RWPE2 (cell line): ENCODE measurements at regions not wholly inside any gene's neighbourhood (a gene's known extent, or its start where the extent isn't known, plus 50 kb on each side); places are given as distances from the start of the nearest gene placed in this dataset.

ENCODE experiments used
- ATAC-seq: fragments of 200-7000 bp; cut with Tn5 transposase; 3 replicates; pipeline ENCODE4 v1.9.1; 2021; ENCODE audit warnings: low read depth
- DNase-seq: peaks from one replicate; pipeline ENCODE4 v3.0.0-alpha.2; 2020; ENCODE audit warnings: low spot score
- H3K27ac ChIP-seq: fragments of 450-650 bp; 2 replicates; pipeline ENCODE4 v1.5.1; 2017; ENCODE audit warnings: mild to moderate bottlenecking; ENCODE audit not compliant: poor library complexity, severe bottlenecking
- H3K27me3 ChIP-seq: fragments of 250-450 bp; sonication (Bioruptor Pico); 2 replicates; pipeline ENCODE4 v1.5.1; 2021; ENCODE audit warnings: mild to moderate bottlenecking, moderate library complexity; ENCODE audit not compliant: insufficient read depth, poor library complexity, severe bottlenecking
- H3K36me3 ChIP-seq: fragments of 250-450 bp; sonication (Bioruptor Pico); 2 replicates; pipeline ENCODE4 v1.5.1; 2020; ENCODE audit warnings: low read depth, mild to moderate bottlenecking, moderate library complexity
- H3K4me1 ChIP-seq: fragments of 250-450 bp; sonication (Bioruptor Pico); 2 replicates; pipeline ENCODE4 v1.5.1; 2021; ENCODE audit warnings: mild to moderate bottlenecking, moderate library complexity; ENCODE audit not compliant: insufficient read depth, poor library complexity, severe bottlenecking
- H3K4me3 ChIP-seq: fragments of 250-450 bp; sonication (Bioruptor Pico); 2 replicates; pipeline ENCODE4 v1.5.1; 2021; ENCODE audit warnings: mild to moderate bottlenecking, moderate library complexity; ENCODE audit not compliant: severe bottlenecking
- H3K9me3 ChIP-seq: fragments of 250-450 bp; sonication (Bioruptor Pico); 2 replicates; pipeline ENCODE4 v1.5.1; 2021; ENCODE audit warnings: mild to moderate bottlenecking, moderate library complexity; ENCODE audit not compliant: severe bottlenecking
- CTCF ChIP-seq: fragments of 450-650 bp; IDR thresholded peaks from one replicate; pipeline ENCODE4 v1.5.1; 2017; ENCODE audit warnings: mild to moderate bottlenecking, moderate library complexity; ENCODE audit not compliant: poor library complexity, severe bottlenecking

- Histone ChIP-seq H3K27ac (no peak overlapping the region), H3K27me3 (no peaks in the 10 kb centered on the region), H3K4me3 (no peak overlapping the region), H3K4me1 (peaks cover 9% of the 10 kb centered on the region), H3K9me3 (no peaks in the 10 kb centered on the region), H3K36me3 (no peaks in the 10 kb centered on the region)
- no peak for TF ChIP-seq CTCF
- no peak for DNase-seq
- no peak for ATAC-seq
Observed at GRCh38 chr7:116093516-116094301, 63.1 kb upstream of the TFEC start.

GRCh38 chr7:116095396-116095795 lies 64.8 kb upstream of the TFEC start:
- H3K27me3 ChIP-seq: no peaks in the 10 kb centered on the region
- DNase-seq (no peak), ATAC-seq (no peak)
- H3K27ac ChIP-seq: no peak overlapping the region
- no peak overlapping the region for H3K4me3 ChIP-seq
- peaks cover 9% of the 10 kb centered on the region for H3K4me1 ChIP-seq
- no peaks in the 10 kb centered on the region for H3K9me3 ChIP-seq
- H3K36me3 ChIP-seq: no peaks in the 10 kb centered on the region
- no peak for TF ChIP-seq CTCF

GRCh38 chr7:116097365-116098009 lies 66.9 kb upstream of the TFEC start:
- no peak for DNase-seq
- peak; percentile 96 for ATAC-seq
- Histone ChIP-seq H3K27ac (peak overlapping the region; percentile 13), H3K4me3 (no peak overlapping the region), H3K36me3 (no peaks in the 10 kb centered on the region), H3K27me3 (no peaks in the 10 kb centered on the region), H3K9me3 (no peaks in the 10 kb centered on the region), H3K4me1 (peaks cover 9% of the 10 kb centered on the region)
- TF ChIP-seq CTCF: peak; percentile 10

- DNase-seq (no peak), ATAC-seq (no peak)
- Histone ChIP-seq H3K4me3 (no peak overlapping the region), H3K4me1 (peaks cover 9% of the 10 kb centered on the region), H3K27me3 (no peaks in the 10 kb centered on the region), H3K27ac (no peak overlapping the region), H3K36me3 (no peaks in the 10 kb centered on the region), H3K9me3 (no peaks in the 10 kb centered on the region)
- TF ChIP-seq CTCF: no peak
Observed at GRCh38 chr7:116098175-116098574, 67.6 kb upstream of the TFEC start.

GRCh38 chr7:116100626-116101025 lies 70.1 kb upstream of the TFEC start:
- H3K27ac ChIP-seq: no peak overlapping the region
- ATAC-seq (no peak), DNase-seq (no peak)
- no peaks in the 10 kb centered on the region for H3K36me3 ChIP-seq
- H3K4me1 ChIP-seq: peaks cover 9% of the 10 kb centered on the region
- no peaks in the 10 kb centered on the region for H3K27me3 ChIP-seq
- no peaks in the 10 kb centered on the region for H3K9me3 ChIP-seq
- no peak for TF ChIP-seq CTCF
- H3K4me3 ChIP-seq: no peak overlapping the region
